Activated naive CD4-positive, alpha-beta T cell treated with Interleukin-2 at 50 U/mL for 16 hours (primary cell): ENCODE measurements at regions not wholly inside any gene's neighbourhood (a gene's known extent, or its start where the extent isn't known, plus 50 kb on each side); places are given as distances from the start of the nearest gene placed in this dataset.

ENCODE experiments used
- DNase-seq: peaks from one replicate; pipeline ENCODE4 v3.0.0-alpha.2; 2020

- DNase-seq: no peak
Observed at GRCh38 chr11:127919206-127920000, 668.0 kb downstream of the ETS1 start.

GRCh38 chr11:127902382-127902781 lies 685.0 kb downstream of the ETS1 start:
- DNase-seq: no peak

GRCh38 chr11:127898422-127899365 lies 688.7 kb downstream of the ETS1 start:
- DNase-seq: no peak

DNA sequence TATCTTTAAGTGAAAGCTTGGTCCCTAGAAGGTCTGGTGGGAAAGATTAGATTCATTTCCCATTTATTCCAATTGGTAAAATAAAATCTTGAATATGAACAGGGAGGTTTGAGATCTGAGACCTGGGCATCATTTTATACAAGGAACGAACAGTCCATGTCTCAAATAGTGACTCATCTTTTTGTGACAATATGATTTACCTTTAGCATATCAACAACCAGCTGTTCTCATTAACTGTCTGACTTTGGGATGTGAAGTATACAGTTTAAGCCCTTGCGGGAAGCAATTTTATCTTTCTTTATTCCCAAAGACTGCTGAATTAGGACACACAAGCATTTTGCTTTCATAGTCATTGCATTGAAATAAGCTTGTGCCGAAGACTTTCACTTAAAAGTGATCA lies 691.6 kb downstream of the ETS1 start:
- no peak for DNase-seq

- no peak for DNase-seq
Observed at GRCh38 chr11:127894316-127894715, 693.0 kb downstream of the ETS1 start.

DNA sequence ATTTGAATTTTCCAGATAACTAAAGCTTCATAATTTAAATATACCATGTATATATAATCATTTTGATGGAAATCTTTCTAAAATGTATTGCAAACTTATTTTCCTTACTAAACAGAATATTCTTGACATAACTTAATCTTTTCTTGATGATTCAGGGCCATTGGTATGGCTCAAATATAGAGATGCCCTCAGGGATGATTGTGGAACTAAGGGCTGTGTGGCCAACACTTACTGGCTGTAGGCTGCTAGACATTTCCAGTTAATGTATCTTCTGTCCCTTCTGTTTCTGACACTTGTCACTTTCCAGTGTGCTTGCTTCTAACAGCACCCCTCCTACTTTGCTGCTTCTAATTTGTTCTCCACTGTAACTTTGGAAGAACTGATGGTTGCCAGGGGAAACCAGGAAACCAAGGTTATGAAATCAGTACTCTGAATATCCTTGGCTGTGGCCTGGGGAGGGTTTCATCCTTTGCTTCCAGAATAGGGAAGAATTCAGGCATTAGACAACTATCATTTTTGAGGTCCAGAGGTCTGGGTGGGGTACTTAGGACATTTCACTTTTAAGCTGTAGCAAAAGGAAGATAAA lies 697.2 kb downstream of the ETS1 start:
- no peak for DNase-seq

DNA sequence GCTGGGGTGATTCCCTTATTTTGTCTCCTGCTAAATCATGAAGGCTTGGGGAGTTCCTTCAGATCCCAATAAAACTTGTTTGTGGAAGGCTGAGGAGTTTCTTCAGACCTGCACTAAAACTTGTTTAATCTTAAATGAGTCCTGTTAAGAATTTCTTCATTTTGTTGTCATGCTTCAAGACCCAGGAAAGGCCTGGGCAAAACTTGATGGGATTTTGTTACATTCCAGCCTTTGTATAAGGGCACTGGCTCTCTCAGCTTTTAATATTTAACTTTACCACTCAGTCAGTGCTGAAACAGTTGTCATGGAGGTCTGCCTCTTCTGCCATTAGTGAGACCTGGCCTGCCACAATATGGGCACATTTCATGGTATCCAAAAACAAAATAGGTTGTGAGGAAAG lies 699.0 kb downstream of the ETS1 start:
- DNase-seq: no peak

DNA sequence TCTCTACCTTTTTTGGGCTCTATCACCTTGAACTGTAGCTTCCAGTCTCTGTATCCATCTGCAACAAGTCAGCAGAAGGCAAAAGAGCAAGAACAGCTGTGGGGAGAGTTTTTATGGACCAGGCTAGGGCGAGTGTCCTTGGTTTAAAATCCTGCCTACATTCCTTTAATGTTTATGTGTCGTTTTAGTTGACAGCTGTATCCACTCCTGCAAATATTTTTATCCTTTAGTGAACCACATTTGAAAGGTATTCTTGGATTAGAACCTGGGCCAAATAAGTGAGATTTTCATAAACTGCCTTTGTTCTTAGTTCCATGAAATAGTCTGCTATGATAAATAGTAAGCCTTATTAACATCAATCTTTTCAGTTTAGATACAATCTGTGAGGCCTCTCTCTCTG lies 712.2 kb downstream of the ETS1 start:
- no peak for DNase-seq

DNA sequence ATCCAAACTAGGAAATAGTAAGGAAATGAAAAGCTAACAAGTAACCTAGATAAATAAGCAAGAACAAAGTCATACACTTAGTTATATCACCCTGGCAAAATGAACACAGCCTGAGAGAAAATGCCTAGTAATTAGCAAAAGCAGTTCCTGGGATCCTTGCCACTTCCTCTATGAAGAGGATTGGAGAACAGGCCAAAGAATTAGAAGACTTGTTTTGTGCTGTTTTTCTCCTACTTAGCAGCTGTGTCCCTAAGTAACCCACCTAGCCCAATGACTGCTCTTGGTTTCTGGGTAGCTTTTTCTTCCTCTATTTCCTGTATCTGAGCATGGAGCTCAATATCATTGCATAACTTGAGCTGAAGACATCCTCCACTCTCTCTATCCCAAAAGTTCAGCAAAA lies 713.9 kb downstream of the ETS1 start:
- DNase-seq: no peak

GRCh38 chr11:127866109-127866508 lies 721.2 kb downstream of the ETS1 start:
- DNase-seq: no peak

DNA sequence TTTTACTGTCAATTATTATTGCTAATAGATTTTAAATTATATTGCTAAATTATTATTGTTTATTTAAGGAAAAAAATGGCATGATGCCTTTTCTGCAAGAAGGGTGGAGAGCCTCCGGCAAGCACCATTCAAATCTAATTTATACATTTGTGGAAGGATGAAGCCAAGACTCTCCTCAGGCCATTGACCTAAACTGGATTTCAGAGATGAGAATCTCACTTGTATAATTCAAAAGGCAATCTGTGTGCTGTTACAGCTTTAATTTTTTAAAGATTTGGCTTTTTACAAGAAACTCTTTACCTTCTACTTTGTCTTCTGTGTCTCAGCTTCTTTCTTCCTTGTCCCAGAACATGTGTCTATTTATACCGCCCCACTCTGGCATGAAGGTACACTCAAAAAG lies 722.5 kb downstream of the ETS1 start:
- no peak for DNase-seq

- no peak for DNase-seq
Observed at GRCh38 chr11:127862406-127862805, 725.0 kb downstream of the ETS1 start.

DNA sequence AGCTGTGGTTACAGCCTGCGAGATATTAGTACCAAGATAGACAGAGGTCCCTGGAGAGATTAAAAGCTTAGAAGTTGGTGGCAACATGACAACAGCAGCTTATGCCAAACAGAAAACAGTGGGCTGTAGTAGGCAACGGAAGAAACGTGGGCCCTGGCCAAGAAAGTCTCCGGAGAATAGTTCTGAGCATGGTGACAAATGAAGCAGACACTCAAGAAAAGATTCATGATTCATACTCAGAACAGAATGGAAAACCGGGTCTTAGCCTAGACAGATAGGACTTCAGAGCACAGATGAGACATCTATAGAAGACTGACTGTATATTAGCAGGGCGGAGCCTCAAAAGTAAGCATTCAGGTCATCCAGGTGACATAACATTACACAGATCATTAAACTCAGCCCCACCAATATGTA lies 727.4 kb downstream of the ETS1 start:
- no peak for DNase-seq

DNA sequence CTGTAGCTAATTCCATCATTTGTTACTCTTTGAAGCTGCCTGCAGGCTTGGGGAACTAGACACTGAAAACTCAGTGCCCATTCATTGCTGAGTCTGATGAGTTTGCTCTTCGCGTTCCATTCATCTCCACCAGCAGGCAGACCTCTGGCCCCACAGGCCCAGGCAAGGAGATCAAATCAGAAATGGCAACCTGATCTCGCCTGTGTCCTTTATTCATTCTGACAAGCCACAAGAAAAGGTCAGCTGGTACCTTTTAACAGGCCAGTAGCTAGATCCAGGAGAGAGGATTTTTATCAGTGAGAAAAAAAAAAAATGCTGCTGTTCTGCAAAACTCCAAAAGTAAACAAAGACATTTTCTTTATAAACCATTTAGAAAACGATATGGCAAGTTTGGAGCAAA lies 742.5 kb downstream of the ETS1 start:
- DNase-seq: no peak

- peak; percentile 56 for DNase-seq
Observed at GRCh38 chr11:127843483-127844396, 743.6 kb downstream of the ETS1 start.

GRCh38 chr11:127825183-127825582 lies 762.2 kb downstream of the ETS1 start:
- DNase-seq: no peak

- DNase-seq: no peak
Observed at GRCh38 chr11:127818625-127819024, 768.7 kb downstream of the ETS1 start.

DNA sequence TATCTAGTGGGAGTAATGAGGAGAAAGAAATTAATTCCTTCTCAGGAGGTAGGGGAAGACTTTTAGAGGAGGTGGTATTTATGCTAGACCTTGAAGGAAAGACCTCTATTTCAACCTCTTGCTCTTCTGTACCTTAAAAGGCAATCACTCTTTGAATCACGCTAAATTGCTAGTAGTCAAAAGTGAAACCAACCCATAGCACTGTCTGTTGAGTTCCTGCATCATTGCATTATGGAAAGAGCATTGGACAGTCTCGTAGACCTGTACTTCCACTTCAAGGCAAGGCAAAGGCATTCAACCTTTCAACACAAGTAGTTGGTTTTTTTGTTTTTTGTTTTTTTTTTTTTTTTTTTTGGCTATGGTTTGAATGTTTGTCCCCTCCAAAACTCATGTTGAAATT lies 770.4 kb downstream of the ETS1 start:
- no peak for DNase-seq

DNA sequence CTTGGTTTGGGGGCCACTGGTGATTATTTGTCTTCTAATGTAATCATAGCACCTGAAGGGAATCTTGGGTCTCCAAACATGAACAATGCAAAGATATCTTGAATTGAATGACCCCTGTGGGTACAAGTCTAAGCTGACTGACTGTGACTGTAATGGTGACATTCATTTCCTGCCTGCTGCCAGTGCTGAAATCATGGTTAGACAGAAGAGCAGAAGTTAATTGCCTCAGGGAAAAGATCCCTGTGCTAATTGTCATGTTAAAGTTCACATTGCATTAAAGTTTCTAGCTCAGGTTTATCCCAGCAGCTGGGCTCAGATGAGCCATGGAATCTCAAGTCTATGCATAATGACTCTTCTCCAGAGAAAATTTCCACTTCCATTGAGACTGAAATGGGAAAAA lies 772.0 kb downstream of the ETS1 start:
- no peak for DNase-seq

DNA sequence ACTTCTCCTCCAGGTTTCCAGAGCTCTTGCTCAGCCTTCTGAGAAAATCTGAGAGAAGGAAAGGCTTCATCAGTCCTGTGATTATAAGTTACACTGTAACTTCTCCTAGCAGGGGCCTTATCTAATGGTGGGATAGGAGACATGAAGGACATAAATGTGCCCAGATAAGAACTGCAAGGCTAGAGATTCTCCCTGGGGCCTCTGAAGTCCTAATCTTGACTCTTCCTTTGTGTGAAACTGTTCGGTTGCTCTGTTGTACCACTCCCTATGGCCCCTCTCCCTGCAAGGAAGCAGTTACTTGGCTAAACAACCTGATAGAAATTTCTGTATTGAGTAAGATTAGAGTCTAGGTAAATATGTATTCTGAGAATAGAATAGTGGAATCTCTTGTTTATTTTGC lies 780.9 kb downstream of the ETS1 start:
- DNase-seq: no peak

DNA sequence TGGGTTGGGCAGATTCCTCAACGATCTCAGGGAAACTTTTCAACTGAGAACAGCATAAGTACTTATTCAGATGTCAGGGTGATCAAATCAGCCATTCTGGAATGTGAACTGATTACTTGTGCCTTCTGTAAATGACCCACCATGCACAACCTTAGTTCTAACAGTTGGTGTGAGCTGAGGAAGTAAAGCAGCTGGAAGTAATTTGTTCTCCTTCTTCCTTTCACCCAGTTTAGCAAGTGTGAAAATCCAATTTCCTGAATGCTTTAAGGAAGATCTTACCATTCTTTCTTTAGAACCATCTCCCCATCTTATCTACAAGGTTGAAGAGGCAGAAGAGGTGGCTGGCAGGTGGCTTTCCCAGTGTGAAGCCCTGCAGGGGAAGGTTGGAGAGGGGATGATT lies 781.6 kb downstream of the ETS1 start:
- DNase-seq: no peak

- no peak for DNase-seq
Observed at GRCh38 chr11:127804747-127805400, 782.5 kb downstream of the ETS1 start.
